HEK293 (cell line): ENCODE measurements at regions not wholly inside any gene's neighbourhood (a gene's known extent, or its start where the extent isn't known, plus 50 kb on each side); places are given as distances from the start of the nearest gene placed in this dataset.

Experiments used
- CTCF ChIP-seq: fragments of 450-650 bp; formaldehyde crosslinking; IDR thresholded peaks from 2 replicates; pipeline ENCODE4 v1.5.1; 2016; ENCODE audit warnings: missing biosample characterization, missing genetic modification characterization
- GLI4 ChIP-seq: fragments of 450-650 bp; formaldehyde crosslinking; IDR thresholded peaks from 2 replicates; pipeline ENCODE4 v1.5.1; 2016; ENCODE audit warnings: missing biosample characterization, missing genetic modification characterization
- YY1 ChIP-seq: fragments of 450-650 bp; formaldehyde crosslinking; IDR thresholded peaks from 2 replicates; pipeline ENCODE4 v1.5.1; 2018; ENCODE audit warnings: missing biosample characterization, missing genetic modification characterization
- ZBTB7A ChIP-seq: fragments of 450-650 bp; formaldehyde crosslinking; IDR thresholded peaks from 2 replicates; pipeline ENCODE4 v1.5.1; 2016; ENCODE audit warnings: low read depth, missing biosample characterization, missing genetic modification characterization
- ZNF621 ChIP-seq: fragments of 450-650 bp; formaldehyde crosslinking; IDR thresholded peaks from 2 replicates; pipeline ENCODE4 v1.5.1; 2017; ENCODE audit warnings: missing biosample characterization, missing genetic modification characterization
- TF ChIP-seq, protein P1 (sequence below): fragments of 450-650 bp; formaldehyde crosslinking; conservative IDR thresholded peaks from 2 replicates; pipeline ENCODE4 v1.5.1; 2016; ENCODE audit warnings: low read depth, missing biosample characterization, missing genetic modification characterization

GRCh38 chr1:30041741-30042437 lies 681.5 kb downstream of the MATN1 start:
- TF ChIP-seq ZBTB7A (no peak), ZNF621 (tag by site-specific recombination) (no peak), YY1 (no peak), CTCF (tag by site-specific recombination) (no peak), GLI4 (no peak)
- TF ChIP-seq, protein P1, sequence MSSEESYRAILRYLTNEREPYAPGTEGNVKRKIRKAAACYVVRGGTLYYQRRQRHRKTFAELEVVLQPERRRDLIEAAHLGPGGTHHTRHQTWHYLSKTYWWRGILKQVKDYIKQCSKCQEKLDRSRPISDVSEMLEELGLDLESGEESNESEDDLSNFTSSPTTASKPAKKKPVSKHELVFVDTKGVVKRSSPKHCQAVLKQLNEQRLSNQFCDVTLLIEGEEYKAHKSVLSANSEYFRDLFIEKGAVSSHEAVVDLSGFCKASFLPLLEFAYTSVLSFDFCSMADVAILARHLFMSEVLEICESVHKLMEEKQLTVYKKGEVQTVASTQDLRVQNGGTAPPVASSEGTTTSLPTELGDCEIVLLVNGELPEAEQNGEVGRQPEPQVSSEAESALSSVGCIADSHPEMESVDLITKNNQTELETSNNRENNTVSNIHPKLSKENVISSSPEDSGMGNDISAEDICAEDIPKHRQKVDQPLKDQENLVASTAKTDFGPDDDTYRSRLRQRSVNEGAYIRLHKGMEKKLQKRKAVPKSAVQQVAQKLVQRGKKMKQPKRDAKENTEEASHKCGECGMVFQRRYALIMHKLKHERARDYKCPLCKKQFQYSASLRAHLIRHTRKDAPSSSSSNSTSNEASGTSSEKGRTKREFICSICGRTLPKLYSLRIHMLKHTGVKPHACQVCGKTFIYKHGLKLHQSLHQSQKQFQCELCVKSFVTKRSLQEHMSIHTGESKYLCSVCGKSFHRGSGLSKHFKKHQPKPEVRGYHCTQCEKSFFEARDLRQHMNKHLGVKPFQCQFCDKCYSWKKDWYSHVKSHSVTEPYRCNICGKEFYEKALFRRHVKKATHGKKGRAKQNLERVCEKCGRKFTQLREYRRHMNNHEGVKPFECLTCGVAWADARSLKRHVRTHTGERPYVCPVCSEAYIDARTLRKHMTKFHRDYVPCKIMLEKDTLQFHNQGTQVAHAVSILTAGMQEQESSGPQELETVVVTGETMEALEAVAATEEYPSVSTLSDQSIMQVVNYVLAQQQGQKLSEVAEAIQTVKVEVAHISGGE (tag by site-specific recombination), result no peak
